ENCODE measurements at regions not wholly inside any gene's neighbourhood (a gene's known extent, or its start where the extent isn't known, plus 50 kb on each side); places are given as distances from the start of the nearest gene placed in this dataset.
"Not testable (repeated sequence)": the region's sequence is repeated elsewhere in the genome, so short reads cannot be mapped to it uniquely, and the experiment has no call there.

DNA sequence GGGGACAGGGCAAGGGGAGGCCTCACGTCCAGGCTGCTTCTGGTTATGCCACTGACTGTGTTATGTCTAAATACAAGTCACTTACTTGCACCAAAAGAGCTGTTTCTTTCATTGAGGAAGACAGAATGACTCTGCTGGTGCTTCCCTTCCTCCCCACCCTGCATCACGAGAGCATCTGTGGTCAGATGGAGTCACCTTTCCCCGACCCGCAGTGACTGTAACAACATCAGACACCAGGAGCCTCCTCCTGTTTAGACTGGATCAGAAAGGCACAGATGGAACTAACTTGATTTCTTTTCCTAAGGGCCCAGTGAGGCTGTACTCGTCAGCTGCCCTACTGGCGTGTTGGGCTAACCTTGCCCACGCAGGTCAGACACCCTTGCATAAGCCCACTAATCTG lies 90.3 kb upstream of the ZNF536 start:
- no peak for DNase-seq

GRCh38 chr19:30283556-30283955 lies 88.6 kb upstream of the ZNF536 start:
- no peak for DNase-seq

DNA sequence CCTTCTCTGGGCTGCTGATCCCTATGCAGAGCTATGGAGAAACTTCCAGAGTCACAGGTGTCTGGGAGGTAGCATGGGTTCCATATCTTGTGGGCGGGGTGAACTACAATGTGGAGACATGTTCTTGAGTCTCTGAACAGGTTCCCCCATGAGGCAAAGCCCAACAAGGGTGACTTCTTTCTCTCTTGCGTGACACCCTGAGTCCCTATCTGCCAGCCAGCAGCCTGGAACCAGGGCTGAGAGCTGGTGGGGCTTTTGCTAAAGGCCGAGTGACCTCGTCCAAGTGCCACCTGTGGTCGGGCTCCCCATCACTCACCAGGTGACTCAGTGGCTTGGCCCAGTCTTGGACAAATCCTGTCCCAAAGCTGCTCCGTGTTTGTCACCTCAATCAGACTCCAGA lies 88.0 kb upstream of the ZNF536 start:
- no peak for DNase-seq

GRCh38 chr19:30284885-30285284 lies 87.3 kb upstream of the ZNF536 start:
- DNase-seq, result no peak

- DNase-seq, result no peak
Observed at GRCh38 chr19:30286378-30286777, 85.8 kb upstream of the ZNF536 start.

DNA sequence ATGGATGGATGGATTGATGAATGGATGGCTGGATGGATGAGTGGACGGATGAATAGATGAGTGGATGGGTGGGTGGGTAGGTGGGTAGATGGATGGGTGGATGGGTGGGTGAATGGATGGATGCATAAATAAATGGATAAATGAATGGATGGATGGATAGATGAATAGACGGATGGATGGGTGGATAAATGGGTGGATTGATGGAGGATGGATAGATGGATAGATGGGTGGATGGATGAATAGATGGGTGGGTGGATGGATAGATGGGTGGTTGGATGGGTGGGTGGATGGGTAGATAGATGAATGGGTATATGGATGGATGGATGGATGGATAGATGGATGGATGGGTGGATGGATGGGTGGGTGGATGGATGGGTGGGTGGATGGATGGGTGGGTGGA lies 84.9 kb upstream of the ZNF536 start:
- no peak for DNase-seq

- DNase-seq, result no peak
Observed at GRCh38 chr19:30287973-30288372, 84.2 kb upstream of the ZNF536 start.

- DNase-seq, result no peak
Observed at GRCh38 chr19:30288911-30289310, 83.3 kb upstream of the ZNF536 start.

- DNase-seq, result no peak
Observed at GRCh38 chr19:30289336-30289735, 82.8 kb upstream of the ZNF536 start.

DNA sequence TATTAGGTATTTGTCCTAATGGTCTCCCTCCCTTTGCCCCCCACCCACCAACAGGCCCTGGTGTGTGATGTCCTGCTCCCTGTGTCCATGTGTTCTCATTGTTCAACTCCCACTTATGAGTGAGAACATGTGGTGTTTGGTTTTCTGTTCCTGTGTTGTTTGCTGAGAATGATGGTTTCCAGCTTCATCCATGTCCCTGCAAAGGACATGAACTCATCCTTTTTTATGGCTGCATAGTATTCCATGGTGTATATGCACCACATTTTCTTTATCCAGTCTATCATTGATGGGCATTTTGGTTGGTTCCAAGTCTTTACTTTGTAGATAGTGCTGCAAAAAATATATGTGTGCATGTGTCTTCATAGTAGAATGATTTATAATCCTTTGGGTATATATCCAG lies 81.4 kb upstream of the ZNF536 start:
- DNase-seq, result not testable (repeated sequence)

DNA sequence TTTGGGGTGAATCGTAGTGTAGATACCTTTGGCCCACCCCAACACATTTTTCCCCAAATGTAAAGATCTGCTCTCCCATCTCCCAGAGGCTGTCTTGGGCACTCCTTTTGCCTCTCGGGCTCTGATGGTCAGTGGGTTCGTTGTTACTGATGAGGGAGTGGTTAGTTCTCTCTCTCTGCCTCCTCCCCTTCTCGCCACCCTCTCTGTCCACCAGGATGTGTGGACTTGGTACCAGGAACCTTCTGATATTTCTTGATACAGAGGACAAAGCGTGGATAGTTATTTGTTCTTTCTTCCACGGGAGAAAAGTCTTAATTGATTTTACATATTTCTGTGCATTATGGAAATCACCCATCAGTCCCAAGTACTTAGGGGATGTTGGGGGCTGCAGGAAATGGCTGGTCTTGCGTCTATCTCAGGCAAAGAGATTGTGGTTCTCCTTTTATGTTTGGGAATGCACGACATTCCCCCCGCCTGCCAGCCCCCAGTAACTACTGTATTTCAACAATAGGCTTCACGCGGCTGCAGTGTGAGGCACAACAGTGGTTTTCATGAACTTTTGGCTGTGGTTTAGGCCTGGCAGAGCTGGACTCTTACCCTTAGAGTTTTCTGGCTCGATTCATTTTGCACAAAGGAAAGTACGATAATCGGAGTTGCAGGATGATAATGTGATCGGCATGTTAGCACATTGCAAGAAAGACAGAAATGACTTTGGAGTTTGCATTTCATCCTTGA lies 79.0 kb upstream of the ZNF536 start:
- no peak for DNase-seq

GRCh38 chr19:30297969-30298368 lies 74.2 kb upstream of the ZNF536 start:
- no peak for DNase-seq

DNA sequence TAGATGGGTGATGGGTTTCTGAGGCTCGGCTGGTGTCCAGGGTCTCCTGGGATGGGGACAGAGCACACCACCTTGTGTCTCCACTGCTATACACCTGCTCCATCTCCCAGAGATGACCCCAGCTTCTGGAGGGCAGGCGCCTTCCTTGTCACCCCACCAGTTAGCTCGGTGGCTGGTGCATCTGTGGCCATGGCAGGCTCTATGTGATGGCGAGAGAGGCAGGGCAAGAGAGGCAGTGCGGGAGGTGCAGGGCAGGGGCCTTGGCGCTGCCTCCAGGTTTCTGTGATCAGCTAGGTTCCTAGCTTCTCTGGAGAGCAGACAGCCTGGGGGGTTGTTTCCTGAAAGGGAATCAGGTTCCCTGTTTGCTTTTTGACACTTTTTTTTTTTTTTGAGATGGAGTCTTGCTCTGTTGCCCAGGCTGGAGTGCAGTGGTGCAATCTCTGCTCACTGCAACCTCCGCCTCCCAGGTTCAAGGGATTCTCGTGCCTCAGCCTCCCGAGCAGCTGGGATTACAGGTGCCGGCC lies 69.0 kb upstream of the ZNF536 start:
- DNase-seq, result no peak

DNA sequence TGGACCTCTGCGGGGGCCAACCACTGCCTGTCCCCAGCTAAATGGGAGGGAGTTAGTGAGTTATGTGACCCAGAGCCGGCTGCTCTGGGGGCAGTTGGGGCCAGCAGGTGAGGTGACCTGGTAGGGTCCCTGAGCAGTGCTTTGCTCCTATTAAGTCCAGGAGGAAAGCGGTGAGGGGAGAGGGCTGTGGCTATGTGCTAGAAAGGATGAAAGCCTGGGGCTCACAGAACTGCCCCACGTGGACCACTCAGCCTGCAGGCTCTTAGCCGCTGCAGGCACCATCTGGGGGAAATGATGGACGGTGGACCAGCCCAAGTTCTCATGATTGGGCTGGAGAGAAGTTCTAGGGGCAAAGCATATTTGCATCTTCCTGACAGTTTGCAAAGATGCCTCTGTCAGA lies 67.6 kb upstream of the ZNF536 start:
- DNase-seq, result no peak

DNA sequence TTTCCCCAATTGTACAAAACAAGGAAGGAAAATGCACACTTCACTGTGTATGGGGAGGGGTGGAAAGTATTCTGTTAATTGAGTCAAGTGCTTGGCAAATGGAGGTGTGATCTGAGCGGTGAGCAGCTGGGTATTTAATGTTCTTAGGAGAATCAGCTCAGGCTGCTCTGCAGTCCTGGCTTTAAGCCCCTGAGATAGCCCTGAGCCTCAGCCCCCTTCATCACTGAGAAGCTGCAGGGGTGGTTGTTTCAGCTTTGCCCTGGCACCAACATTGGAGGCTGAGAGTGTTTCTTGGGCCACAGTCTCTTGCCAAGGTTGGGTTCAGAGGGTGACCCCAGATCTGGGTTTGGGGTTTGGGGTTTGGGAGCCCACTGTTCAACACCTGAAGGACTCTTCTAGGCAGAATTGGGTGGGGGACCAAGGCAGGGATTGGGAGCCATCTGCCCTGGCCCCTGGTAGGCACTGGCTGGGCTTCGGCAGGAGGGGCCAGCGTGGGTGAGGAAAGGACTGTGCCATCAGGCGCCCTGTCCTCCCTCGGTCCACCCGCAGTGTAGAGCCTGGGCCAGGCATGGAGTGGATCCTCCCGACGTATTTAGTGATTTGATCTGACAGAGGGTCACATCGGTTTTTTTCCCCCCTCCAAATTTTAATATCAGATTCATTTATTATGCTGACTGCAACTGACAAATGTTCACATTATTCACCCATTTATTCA lies 66.7 kb upstream of the ZNF536 start:
- no peak for DNase-seq

DNA sequence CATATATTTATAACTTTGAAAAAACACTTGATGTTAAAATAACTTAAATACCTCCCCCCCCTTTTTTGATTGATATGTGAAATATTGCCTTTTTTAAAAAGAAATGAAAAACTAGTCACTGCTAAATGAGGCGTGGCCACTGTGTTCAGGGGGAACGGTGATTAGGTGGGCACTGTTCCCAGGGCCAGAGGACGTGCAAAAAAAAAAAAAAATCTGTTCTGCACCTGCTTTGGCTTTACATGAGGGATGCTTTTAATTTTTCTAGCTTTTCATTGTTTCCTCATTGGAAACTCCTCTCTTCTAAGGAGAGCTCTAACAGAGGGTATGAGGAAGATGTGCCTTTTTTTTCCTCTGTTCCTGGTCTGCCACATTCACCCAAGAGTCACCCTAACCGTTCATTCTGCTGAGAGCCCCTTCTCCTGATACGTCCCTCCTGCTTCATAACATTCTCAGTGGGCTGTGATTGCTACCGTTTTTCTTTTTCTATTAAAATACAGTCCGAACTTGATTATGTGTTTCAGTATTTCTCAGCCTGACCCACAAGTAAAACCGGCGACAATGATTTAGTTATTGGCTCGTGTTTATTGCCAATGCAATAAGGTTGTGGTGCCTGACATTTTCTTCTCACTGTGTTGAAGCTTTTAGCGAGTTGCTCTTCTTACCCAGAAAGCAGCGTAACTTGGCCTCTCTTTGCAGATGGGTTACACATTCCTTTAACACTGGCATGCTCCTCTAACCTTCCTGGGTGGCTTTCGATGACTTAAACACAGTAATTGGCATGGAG lies 64.8 kb upstream of the ZNF536 start:
- DNase-seq, result no peak

- DNase-seq, result no peak
Observed at GRCh38 chr19:30309176-30309575, 63.0 kb upstream of the ZNF536 start.

GRCh38 chr19:30309905-30310601 lies 62.1 kb upstream of the ZNF536 start:
- DNase-seq, result no peak

DNA sequence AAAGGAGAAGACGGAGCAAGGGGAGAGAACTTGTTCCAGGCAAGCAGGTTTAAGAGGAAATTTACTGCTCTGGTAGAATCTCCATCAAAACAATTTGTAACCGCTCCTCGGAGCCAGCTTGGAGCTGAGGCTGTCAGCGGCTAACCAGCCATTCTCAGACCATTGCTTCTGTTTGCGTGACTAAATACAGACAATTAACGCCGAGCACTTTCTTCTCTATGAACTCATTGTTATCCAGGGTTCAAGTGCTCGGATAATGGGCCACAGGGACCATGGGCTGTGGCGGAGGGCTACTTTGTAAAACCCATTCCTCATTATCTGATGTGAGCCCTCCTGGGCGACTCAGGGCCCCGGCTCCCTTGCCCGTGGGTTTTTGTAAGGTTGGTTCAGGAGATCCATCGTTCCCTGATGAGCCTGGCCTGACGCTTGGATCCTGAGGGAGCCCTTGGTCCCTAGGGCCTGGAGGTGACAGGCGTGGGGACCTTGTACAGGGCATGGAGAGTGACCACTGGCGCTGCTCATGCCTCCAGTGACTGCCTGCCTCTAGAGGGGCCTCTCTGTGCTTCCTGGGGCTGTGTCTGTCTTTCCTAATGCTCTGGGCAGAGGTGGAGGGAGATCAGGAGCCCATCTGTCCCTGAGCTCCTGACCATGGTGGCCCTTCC lies 61.5 kb upstream of the ZNF536 start:
- no peak for DNase-seq

DNA sequence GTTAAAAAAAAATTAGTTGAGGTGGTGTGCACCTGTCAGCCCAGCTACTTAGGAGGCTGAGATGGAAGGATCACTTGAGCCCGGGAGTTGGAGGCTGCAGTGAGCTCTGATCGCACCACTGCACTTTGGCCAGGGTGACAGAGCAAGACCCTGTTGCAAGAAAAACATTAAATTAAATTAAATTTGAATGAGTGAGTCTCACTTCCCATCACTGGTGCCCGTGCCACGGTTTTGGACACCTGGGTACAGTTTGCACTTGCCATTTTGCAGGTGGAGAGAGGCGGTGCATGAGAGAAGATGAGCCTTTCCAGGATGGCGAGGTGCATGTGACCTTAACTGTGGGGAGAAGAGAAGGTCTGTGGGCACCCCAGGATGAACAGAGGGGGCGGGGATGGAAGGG lies 60.3 kb upstream of the ZNF536 start:
- no peak for DNase-seq

- no peak for DNase-seq
Observed at GRCh38 chr19:30312582-30313352, 59.4 kb upstream of the ZNF536 start.

DNA sequence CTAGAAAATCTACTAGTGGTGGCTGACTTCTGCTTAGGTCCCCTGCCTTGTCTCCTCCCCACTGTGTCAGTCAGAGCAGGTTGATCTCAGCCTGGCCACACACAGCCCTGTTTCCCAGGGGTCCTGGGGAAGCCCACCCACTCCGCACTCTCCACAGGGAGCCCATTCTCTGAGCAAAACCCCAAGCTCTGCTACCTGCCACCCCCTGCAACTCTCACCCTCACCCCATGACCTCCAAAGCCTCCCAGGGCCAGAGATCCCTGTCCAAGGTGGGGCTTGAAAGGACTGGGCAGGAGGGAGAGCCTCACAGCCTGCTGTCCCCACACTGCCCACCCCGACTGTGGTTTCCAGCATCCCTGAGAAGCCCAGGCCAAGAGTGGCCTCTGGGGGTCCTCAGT lies 58.8 kb upstream of the ZNF536 start:
- DNase-seq, result no peak

All from activated naive CD4-positive, alpha-beta T cell treated with anti-CD3 and anti-CD28 coated beads, Interleukin-2, amount 50 U/mL, for 16 hours (primary cell).